ENCODE measurements at regions not wholly inside any gene's neighbourhood (a gene's known extent, or its start where the extent isn't known, plus 50 kb on each side); places are given as distances from the start of the nearest gene placed in this dataset.
"Not testable (repeated sequence)": the region's sequence is repeated elsewhere in the genome, so short reads cannot be mapped to it uniquely, and the experiment has no call there.

DNA sequence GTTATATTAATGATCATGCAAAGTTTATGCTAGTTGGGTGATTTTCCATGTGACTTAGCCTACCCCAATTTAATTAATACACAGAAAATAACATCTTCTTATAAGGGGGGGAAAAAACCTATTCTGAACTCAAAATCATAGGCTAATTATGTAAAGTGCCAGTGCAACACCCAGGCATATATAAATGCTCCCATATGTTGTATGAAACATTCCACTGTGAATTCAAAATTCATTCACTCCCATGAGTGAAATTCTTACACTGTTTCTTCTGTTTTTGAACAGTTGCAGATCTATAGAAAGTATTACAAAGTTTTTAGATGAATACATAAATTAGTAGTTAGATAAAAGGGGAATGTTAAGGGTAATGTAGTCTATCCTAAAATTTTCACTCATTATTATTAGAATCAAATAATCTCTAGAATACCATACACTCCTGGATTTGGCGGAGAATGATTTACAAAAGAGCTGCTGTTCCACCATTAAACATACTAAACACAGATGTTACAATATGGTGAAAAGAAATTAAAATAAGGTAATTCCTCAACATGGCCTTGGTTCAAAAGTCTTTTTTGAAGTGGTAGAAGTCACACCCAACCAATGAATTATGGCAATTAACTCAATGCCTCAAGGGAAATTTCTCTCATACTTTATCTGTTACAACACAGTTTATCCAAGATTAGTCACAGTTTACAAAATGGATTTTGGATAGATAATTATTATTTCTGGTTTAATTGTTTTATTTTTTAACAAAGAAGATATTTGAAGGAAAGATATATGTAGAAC, 454.1 kb upstream of the FLRT2 start:
- H3K4me3 ChIP-seq (ENCODE audit: low read depth, low read length) = no peak overlapping the region
- TF ChIP-seq, protein P1, sequence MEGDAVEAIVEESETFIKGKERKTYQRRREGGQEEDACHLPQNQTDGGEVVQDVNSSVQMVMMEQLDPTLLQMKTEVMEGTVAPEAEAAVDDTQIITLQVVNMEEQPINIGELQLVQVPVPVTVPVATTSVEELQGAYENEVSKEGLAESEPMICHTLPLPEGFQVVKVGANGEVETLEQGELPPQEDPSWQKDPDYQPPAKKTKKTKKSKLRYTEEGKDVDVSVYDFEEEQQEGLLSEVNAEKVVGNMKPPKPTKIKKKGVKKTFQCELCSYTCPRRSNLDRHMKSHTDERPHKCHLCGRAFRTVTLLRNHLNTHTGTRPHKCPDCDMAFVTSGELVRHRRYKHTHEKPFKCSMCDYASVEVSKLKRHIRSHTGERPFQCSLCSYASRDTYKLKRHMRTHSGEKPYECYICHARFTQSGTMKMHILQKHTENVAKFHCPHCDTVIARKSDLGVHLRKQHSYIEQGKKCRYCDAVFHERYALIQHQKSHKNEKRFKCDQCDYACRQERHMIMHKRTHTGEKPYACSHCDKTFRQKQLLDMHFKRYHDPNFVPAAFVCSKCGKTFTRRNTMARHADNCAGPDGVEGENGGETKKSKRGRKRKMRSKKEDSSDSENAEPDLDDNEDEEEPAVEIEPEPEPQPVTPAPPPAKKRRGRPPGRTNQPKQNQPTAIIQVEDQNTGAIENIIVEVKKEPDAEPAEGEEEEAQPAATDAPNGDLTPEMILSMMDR (IDR thresholded peaks at IDR 0.05; ENCODE audit: control insufficient read depth, extremely low read depth, insufficient read depth) = no peak
- DNase-seq (ENCODE audit: low read depth) = no peak

DNA sequence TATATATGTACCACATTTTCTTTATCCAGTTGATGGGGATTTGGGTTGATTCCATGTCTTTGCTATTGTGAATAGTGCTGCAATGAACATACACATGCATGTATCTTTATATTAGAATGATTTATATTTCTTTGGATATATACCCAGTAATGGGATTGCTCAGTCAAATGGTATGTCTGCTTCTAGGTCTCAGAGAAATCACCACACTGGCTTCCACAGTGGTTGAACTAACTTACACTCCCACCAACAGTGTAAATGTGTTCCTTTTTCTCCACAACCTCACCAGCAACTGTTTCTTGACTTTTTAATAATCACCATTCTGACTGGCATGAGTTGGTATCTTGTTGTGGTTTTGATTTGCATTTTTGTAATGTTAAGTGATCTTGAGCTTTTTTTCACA, 452.2 kb upstream of the FLRT2 start:
- DNase-seq (ENCODE audit: low read depth); H3K4me3 ChIP-seq (ENCODE audit: low read depth, low read length): not testable (repeated sequence)

DNA sequence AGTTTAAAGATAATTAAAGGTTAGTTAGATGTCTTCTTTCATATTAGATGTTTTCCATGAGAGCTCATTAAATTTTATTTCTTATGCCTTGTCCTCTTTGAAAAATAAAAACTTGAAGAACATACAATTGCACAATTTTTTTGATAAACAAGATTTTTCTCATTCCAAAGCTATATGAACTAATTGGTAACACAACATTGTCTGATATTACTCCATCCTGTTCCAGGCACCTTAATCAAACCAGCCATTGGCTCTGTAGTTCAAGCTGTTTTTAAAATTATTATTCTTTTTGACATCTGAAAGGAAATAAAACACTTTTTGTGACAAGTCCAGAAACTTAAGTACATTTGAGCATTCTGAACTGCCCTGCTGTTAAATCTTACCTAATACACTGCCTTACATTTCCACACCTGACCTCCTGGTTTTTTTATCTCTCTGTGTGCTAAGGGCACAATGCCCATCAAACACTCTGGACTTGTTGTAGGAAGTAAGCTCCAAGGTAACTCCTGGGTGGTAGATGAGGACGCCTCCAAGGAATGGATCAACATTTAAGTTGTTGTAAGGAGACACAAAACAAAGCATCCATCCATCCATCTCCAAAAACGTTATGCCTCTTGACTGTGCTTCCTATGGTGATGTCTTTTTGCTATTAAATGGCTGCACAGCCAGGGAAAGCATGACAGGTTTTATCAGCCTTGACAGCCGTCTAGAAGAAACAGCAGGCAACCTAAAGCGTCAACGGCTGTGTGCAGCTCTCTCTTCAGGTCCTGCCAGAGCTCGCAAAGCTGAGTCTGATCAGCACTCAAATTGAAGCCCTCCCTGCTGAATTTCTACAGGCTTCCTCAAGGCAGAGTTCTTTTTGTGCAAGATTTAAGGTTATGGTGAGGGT, 449.9 kb upstream of the FLRT2 start:
- TF ChIP-seq, protein P1 (IDR thresholded peaks at IDR 0.05; ENCODE audit: control insufficient read depth, extremely low read depth, insufficient read depth) = no peak
- no peak for DNase-seq (ENCODE audit: low read depth)
- H3K4me3 ChIP-seq (ENCODE audit: low read depth, low read length) = no peak overlapping the region

DNA sequence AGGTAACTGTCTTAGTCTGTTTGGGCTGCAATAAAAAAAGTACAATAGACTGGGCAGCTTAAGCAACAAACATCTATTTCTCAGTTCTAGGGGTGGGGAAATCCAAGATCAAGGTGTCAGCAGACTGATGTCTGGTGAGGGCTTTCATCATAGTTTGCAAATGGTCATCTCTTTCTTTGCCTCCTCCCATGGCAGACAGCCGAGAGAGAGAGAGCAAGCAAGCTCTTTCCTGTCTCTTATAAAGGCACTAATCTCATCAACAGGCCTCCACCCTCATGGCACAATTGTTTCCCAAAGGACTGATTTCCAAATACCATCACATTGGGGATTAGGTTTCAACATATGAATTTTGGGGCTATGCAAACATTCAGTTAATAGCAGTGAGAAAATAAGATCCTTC, 445.6 kb upstream of the FLRT2 start:
- TF ChIP-seq, protein P1 (IDR thresholded peaks at IDR 0.05; ENCODE audit: control insufficient read depth, extremely low read depth, insufficient read depth) = no peak
- H3K4me3 ChIP-seq (ENCODE audit: low read depth, low read length) = no peak overlapping the region
- no peak for DNase-seq (ENCODE audit: low read depth)

DNA sequence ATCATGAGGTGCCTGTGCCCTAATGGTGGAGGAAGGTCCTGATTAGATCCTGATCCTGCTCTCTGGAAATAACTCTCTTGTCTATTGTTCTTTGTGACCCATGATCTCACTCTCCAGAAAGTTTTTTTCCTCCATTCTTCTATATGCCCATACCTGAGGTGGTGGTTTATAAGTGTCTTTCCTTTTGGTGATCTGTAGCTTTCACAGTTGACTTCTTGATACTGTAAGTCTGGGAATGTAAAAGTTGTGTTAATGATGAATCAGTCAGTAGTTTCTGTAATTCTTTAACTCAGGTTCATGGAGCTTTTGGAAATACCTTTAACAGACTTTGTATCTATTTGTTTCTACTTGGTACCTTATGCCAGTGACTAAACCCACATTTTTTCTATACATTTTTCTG, 444.0 kb upstream of the FLRT2 start:
- no peak overlapping the region for H3K4me3 ChIP-seq (ENCODE audit: low read depth, low read length)
- TF ChIP-seq, protein P1 (IDR thresholded peaks at IDR 0.05; ENCODE audit: control insufficient read depth, extremely low read depth, insufficient read depth) = no peak
- DNase-seq (ENCODE audit: low read depth) = no peak

DNA sequence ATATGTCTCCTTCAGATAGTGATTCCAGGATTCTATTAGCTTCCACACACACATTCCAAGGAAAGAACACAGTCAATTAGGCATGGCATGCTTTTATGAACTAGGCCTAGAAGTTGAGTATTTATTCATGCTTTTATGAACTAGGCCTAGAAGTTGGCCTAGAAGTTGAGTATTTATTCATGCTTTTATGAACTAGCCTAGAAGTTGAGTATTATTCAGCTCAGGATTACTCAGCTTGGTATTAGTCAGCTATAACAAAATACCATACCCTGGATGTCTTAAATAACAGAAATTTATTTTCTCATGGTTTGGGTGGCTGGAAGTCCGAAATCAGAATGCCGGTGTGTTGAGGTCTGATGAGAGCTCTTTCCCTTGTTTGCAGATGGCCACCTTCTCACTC, 442.7 kb upstream of the FLRT2 start:
- TF ChIP-seq, protein P1 (IDR thresholded peaks at IDR 0.05; ENCODE audit: control insufficient read depth, extremely low read depth, insufficient read depth) = no peak
- DNase-seq (ENCODE audit: low read depth) = no peak
- H3K4me3 ChIP-seq (ENCODE audit: low read depth, low read length) = no peak overlapping the region

DNA sequence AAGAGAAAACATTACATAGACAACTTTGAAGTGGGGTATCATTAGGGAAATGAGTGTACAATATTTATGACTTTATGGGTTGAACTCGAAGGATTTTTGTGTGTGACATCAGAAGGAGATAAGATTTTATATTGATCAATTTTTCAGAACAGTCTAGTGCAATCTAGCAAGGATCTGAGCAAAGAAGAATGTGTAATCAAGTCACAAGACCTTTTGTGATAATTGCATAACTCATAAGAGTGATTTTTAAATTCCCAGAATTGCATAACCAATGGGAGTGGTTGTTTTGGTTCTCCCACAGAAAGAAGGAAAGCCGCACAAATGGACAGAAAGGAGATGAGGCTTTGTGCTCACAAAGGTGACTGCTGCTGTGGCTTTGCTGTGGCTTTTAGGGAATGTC, 441.8 kb upstream of the FLRT2 start:
- no peak for DNase-seq (ENCODE audit: low read depth)
- TF ChIP-seq, protein P1 (IDR thresholded peaks at IDR 0.05; ENCODE audit: control insufficient read depth, extremely low read depth, insufficient read depth) = no peak

More for the DNA sequence above, 441.8 kb upstream of the FLRT2 start:
- no peak overlapping the region for H3K4me3 ChIP-seq (ENCODE audit: low read depth, low read length)

All from LNCaP clone FGC (cell line).